ENCODE measurements at regions not wholly inside any gene's neighbourhood (a gene's known extent, or its start where the extent isn't known, plus 50 kb on each side); places are given as distances from the start of the nearest gene placed in this dataset.
"Not testable (repeated sequence)": the region's sequence is repeated elsewhere in the genome, so short reads cannot be mapped to it uniquely, and the experiment has no call there.

DNA sequence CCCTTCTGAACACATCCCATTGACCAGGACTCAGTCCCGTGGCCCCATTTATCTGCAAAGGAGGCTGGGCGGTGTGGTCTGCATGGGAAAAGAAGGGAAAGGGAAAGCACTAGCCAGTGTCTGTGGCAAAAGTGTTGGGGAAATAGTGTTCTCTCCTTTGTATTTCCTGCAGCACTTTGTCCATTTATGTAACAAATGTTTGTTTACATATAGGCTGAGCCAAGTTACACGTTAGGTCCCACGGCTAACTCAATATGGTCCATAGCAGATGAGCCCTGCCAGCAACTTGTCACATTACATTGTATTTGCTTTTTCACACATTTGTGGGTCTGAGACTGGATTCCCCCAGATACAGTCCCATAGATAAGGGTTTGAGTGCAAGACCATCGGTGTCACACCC is 260.5 kb downstream of the MSX2 start:
- DNase-seq (ENCODE audit: missing footprints) (no peak), ATAC-seq (no peak)
- intact Hi-C loops (cut with DNase I), result no loop called here

DNA sequence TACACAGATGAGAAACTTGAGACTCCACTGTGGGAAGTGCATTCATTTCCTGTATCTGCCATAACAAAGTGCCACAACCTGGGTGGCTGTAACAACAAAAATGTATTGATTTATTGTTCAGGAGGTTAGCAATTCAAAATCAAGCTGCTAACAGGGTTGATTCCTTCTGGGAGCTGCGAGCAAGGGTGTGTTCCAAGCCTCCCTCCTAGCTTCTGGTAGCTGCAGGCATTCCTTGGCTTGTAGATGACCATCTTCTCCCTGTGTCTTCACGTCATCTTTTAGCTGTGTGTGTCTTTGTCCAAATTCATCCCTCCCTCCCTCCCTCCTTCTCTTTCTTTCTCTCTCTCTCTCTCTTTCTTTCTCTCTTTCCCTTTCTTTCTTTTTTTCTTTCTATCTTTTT is 258.1 kb downstream of the MSX2 start:
- DNase-seq (ENCODE audit: missing footprints) (no peak), ATAC-seq (no peak)
- intact Hi-C loops (cut with DNase I), result no loop called here

DNA sequence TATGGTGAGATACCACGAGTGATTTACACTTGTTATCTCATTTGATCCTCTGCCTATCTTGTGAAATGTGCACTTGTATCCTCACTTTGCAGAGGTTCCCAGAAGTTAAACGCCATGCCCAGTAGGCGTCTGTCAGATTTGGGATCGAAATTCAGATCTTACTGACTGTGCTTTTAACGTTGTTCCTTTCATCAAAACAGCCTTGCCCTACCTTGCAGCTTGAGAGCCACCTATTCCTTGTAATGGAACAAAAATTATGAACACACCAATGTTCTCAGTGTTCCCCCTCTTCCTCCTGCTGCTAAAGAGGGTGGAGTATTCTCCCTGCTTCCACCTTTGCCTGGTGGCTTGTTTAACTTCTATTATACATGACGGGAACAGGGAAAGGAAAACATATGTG is 257.0 kb downstream of the MSX2 start:
- ATAC-seq (no peak), DNase-seq (ENCODE audit: missing footprints) (no peak)
- intact Hi-C loops (cut with DNase I), result no loop called here

DNA sequence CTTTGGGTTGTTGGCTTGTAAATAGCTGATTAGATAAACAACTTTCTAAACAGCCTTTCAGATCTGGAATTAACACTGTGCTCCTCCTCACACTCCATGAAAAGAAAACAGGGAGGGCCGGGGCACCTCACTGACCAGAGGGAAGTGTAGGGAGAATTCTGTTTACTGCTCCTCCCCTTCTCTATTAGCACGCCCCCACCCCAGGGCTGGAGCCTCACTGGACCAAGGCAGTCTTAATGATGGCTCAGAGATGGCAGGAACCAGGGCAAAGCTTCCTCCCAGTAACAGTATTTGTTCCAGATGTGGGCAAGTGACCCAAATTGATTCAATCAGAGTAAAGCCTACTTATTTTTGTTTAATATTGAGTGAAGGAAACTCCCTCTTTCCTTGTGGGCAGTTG is 256.6 kb downstream of the MSX2 start:
- DNase-seq (ENCODE audit: missing footprints) (peak; percentile 56), ATAC-seq (no peak)
- intact Hi-C loops (cut with DNase I), result no loop called here

DNA sequence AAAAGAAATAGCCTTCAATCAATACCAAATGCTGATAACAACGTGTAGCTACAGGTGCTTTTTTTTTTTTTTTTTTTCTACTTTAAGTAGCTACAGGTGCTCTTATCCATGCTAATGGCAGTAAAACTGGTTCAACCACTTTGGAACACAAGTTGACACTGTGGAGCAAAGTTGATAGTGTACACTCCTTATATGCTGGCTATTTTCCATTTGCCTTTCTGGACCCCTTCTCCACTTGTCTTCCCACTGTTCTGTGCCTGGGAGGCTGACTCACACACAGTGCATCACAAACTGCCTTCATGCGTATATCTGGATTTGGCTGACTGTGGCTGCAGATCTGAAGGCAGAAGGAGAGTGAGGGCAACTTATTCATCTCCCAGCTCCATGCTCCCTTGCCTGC is 247.9 kb downstream of the MSX2 start:
- no peak for ATAC-seq
- intact Hi-C loops (cut with DNase I), result no loop called here
- DNase-seq (ENCODE audit: missing footprints), result no peak

DNA sequence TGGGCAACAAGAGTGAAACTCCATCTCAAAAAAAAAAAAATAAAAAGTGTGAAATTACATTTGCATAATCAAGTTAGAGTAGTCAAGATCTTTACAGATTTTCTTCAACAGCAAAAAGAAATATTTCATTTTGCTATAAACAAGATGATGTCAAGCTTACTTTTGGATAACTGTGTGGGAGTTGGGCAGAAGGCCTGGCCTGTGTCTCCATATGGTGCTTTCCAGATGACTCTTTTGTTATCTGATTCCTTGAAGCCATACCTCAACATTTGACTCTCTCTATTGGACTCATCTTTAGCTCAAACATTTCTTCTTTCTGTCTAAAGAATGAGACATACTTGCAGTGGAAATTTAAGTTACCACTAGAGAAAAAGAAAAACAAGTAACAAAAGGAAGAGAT is 246.8 kb downstream of the MSX2 start:
- intact Hi-C loops (cut with DNase I), result no loop called here
- DNase-seq (ENCODE audit: missing footprints), result no peak
- ATAC-seq, result no peak

DNA sequence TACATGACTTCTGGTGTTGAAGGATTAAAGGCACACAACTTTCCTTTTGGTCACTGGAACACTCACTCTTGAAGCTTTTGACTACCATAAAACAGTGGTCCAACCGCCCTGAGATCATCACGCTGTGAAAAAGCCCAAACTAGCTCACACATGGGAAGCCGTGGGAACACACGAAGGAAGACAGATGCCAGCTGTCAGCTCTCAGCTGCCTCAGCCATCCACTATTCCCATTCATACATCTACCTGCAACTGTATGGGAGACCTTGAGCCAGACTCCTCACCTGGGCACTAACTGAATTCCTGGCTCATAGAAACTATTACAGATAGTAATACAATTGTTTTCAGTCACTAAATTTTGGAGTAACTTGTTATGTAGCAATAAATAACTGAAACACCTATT is 246.1 kb downstream of the MSX2 start:
- DNase-seq (ENCODE audit: missing footprints) (no peak), ATAC-seq (no peak)

DNA sequence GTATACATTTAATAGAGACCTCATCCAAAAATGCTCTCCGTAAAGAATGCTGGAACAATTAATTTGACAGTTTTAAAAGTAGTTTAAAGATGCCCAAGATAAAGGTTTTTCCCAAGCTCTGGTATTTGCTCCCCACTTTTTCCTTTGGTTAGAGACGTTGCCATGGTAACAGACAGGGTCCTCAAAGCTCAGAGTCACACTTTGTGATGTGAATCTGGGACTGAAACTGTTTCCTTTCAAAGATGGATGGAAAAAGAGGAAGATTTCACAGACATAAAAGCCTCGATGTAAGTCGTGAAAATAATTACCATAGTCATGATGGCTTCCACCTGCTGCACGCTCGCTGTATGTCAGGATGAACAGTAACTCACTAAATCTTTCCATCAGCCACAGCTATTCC is 229.5 kb downstream of the MSX2 start:
- DNase-seq (ENCODE audit: missing footprints), result no peak
- intact Hi-C loops (cut with DNase I), result no loop called here
- no peak for ATAC-seq

More for the DNA sequence above, 246.1 kb downstream of the MSX2 start:
- intact Hi-C loops (cut with DNase I), result no loop called here

DNA sequence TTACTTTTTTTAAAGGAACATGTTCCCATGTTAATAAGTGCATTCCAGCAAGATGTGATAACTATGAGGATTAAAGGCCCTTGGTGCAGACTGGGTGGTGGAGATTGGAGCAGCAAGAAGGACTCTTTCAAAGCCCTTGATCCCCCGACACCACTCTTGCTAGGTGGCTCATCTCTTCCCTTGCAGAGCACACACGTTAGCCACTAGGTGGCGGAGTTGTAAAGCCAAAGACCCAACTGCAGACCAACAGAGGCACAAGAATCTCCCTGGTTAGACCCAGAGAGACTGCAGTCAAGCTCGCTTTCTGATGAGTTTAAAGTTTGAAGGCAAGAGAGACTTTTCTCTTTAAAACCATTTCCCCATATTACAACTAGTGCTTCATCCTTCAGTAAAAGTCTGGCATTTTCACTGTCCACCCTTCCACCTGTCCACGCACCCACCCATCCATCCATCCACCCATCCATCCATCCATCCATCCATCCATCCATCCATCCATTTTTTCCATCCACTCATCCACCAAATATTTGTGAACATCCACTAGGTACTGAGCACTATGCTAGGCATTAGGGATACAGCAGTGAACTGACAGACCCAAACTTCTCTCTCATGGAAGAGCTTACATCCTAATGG is 226.9 kb downstream of the MSX2 start:
- intact Hi-C loops (cut with DNase I), result loop anchor here (1.0 kb wide), 1 partner anchor 493 kb away; the partner anchor contains the start of gene DRD1
- DNase-seq (ENCODE audit: missing footprints) (no peak), ATAC-seq (peak; percentile 83)

DNA sequence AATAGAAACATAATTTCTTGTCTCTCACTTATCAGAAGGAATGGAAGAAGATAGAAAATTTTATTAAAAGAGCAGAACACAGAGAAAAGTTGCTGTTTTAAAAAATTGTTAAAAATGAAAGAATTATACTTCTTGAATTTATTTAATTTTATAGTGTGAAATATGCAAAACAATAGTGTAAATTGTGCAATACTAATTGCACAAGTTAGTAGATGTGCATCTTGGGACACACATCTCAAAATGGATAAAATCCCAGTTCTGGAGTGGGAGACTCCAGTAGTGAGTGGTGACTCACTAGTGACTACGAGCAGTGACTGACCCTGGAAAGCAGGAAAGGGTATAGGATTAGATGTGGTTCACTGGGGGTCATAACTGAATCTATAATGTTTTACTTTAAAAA is 223.2 kb downstream of the MSX2 start:
- no peak for DNase-seq (ENCODE audit: missing footprints)
- no peak for ATAC-seq
- intact Hi-C loops (cut with DNase I), result no loop called here

DNA sequence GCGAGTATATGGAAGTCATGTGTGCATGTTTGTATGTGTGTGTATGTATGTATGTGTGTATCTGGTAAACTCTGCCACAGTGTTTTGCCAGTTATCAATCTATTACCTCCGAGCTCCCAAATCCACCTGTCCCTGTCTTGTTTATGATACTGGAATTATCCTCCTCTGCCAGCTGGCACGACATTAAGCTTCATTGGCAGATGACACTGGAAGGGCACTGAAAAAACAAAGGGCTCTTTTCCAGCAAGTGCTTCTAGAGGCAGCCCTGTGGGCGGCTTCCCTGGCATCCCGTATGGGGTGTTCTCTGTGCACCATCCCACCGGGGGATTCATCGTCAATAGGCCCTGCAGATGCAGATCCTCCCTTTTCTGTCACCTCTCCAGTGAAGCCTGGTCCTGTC is 221.5 kb downstream of the MSX2 start:
- no peak for DNase-seq (ENCODE audit: missing footprints)
- intact Hi-C loops (cut with DNase I), result no loop called here
- ATAC-seq, result no peak

DNA sequence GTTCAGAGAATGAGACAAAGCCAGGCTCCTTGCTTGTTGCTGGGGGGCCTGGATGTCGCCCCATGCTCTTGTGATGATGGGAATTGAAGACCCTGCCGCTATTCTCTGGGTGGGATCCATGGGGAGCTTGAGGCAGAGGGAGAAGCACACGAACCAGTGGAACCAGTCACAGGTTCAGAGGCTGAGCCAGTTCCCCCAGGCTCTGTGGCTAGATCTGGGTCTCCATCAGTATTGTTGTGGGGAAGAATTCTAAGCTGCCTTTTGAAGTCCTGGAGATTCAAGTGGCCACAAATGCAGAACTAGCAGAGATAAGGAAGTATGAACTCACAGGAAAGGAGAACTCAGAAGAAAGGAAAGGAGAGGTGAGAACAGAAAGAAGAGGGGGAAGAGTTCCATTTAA is 219.4 kb downstream of the MSX2 start:
- no peak for DNase-seq (ENCODE audit: missing footprints)
- intact Hi-C loops (cut with DNase I), result no loop called here
- no peak for ATAC-seq

DNA sequence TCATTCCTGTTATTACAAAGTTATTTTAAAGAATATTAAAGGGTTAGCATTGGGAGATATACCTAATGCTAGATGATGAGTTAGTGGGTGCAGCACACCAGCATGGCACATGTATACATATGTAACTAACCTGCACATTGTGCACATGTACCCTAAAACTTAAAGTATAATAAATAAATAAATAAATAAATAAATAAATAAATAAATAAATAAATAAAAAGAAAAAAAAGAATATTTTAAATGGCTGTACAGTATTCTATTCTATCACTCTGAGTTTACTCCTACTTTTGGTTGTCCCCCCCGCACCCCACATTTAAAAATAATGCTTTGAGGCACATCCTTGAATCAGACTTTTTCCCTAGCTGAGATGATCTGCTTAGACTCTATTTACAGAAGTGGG is 218.6 kb downstream of the MSX2 start:
- intact Hi-C loops (cut with DNase I); ATAC-seq; DNase-seq (ENCODE audit: missing footprints): not testable (repeated sequence)

DNA sequence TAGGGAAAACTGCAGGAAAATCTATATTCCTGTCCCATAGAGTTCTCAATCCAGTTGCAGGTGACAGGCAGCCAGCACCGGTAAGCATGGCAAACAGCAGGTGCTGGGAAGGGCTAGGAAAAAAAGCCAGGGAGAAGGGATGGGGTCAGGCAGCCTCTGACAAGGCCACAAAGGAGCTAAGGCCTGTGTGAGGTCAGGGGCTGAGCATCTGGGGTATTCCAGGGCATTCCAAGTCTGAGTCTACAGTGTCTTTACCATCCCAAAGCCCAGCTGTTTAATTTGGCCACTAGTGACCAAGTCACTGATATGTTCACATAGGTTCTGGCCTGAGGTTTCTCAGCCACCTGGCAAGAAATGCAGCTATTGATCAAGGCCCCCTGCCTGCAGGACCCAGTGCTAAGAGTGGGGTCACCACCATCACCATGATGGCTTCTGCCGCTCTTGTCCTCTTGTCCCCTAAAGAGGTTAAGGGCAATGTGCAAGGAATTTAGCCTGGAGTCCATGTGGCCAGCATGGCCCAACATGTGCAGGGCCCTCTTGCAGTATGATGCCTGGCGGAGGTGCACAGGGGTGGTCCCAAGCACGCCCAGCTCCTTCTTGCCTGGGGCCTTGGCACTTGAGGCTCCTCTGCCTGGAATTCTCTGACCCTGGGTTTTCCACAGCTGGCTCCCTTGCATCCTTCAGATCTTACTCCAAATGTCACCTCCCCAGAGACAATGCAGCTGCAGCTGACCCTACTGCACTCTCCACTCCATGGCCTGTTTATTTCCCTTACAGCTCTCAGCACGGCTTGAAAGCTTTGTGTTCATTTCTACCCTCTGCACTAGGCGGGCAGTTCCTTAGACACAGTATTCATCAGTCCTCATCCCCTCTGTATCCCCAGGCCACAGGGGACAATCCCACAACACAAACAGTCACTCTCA is 213.1 kb downstream of the MSX2 start:
- ATAC-seq (peak; percentile 30), DNase-seq (ENCODE audit: missing footprints) (no peak)
- intact Hi-C loops (cut with DNase I), result loop anchor here (5.0 kb wide), 1 partner anchor 515 kb away; no protein-coding TSS in a partner anchor

DNA sequence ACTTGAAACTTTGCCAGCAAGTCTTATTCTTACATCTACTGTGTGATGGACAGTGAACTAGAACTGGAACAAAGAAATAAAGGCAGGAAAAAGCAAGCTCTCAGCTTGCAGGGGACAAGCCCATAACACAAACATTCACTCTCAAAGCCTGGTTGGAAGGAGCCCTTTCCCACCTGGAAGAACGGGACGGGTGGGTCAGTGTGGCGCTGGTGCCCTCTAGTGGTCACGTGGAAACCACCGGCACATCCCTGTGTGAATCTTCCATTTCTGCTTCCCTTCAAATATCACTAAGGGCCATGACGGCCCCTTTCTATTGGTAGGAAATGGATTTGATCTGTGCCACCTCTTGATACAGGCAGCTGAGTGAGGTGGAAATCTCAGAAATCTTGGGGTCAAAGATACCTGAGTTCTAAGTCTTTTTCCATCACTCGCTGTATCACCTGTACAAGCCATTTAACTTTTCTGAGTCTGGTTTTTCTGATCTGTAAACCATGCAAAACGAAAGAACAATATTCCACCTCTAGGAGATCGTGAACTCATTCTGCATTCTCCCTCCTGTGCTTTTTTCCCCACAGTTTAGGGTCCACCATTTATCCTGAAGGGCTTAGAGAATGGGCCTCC is 211.6 kb downstream of the MSX2 start:
- DNase-seq (ENCODE audit: missing footprints) (no peak), ATAC-seq (peak; percentile 40)
- intact Hi-C loops (cut with DNase I), result loop anchor here (1.0 to 5.0 kb wide), 2 partner anchors 26 to 514 kb away; no protein-coding TSS in a partner anchor

DNA sequence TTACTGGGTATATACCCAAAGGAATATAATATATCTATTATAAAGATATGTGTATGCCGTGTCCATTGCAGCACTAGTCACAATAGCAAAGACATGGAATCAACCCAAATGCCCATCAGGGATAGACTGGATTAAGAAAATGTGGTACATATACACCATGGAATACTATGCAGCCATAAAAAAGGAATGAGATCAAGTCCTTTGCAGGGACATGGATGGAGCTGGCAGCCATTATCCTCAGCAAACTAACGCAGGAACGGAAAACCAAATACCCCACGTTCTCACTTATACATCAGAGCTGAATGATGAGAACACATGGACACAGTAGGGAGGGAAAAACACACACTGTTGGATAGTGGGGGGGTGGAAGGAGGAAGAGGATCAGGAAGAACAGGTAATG is 206.7 kb downstream of the MSX2 start:
- intact Hi-C loops (cut with DNase I); ATAC-seq; DNase-seq (ENCODE audit: missing footprints): not testable (repeated sequence)

DNA sequence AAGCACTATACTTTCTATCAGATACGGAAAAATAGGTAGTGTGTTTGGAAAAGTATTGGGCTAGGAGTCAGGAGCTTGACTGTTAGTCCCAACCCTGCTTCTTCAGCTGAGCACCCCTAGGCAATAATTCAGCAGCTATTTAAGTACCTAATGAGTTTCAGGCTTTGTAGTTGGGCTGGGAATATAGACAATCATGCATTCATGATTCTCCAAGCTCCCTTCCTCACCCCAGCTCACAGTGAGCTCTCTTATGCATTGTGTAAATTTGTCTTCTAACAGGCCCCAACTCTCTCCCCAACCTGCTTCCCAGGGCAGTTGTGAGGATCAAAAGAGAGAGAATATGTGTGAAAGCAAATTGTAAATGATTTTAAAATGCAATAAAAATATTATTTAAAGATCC is 201.2 kb downstream of the MSX2 start:
- ATAC-seq (no peak), DNase-seq (ENCODE audit: missing footprints) (no peak)
- intact Hi-C loops (cut with DNase I), result no loop called here

DNA sequence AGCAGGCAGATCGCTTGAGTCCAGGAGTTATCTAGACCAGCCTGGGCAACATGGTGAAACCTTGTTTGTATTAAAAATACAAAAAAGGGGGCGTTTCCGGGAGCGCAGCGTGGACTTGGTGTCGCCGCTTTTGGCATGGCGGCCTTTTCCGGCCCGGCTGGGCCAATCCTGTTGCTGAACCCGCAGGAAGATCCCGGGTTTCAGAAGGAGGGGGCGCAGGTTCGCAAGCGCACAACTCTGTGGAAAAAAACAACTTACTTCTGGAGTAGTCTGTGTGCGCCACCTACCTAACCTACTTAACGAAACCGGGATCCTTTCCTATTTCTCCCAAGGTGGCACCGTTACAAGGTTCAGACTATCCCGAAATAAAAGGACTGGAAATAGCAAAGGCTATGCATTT is 198.6 kb downstream of the MSX2 start:
- DNase-seq (ENCODE audit: missing footprints) (no peak), ATAC-seq (no peak)
- intact Hi-C loops (cut with DNase I), result no loop called here

DNA sequence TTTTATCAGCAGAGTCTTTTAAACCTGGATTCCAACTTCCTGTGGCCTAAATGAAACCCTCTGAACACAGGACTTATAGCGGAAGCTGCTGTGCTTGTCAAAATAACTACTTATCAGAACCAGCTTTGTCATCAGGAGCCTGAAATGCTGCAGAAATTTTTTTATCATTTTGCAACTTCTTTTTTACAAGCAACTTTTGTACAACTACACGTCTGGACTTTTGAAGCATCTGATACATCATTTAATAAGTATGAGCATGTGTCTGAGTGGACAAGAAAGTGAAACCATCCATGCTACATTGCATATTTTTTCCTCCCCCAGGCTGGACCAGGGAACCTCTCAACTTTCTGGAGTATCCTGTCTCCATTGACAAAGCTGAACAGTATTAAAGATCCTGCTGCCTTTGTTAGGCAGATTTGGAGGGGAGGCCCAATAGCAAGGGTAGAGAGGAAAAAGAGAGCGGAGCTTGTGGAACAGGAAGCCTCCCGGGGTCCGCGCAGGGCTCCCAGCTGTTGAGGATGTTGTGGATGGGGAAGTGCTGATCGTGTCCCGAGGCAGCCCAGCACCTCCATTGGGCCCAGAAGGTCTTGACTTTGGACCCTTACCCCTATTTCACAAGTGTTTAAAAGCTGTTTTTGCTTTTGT is 196.6 kb downstream of the MSX2 start:
- DNase-seq (ENCODE audit: missing footprints), result no peak
- intact Hi-C loops (cut with DNase I), result no loop called here
- no peak for ATAC-seq

Data from Right ventricle myocardium inferior (tissue), 1 donor.